ENCODE measurements at regions not wholly inside any gene's neighbourhood (a gene's known extent, or its start where the extent isn't known, plus 50 kb on each side); places are given as distances from the start of the nearest gene placed in this dataset.

DNA sequence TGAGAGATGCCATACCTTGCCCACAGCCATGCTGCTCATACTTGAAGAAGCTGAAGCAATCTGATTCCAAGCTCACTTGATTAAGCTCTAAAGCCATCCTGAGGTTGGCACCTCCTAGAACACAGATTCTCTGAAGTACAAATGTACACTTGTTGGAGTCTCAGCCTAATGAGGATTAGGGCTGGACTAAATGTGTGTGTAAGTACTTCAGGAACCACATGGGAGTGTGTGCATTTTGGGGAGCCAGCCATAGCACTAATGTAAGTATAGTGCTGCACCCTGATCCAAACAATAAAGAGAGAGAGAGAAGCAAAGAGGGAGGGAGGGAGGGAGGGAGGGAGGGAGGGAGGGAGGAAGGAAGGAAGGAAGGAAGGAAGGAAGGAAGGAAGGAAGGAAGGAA lies 458.6 kb downstream of the MAFB start:
- DNase-seq (no peak), ATAC-seq (no peak)

DNA sequence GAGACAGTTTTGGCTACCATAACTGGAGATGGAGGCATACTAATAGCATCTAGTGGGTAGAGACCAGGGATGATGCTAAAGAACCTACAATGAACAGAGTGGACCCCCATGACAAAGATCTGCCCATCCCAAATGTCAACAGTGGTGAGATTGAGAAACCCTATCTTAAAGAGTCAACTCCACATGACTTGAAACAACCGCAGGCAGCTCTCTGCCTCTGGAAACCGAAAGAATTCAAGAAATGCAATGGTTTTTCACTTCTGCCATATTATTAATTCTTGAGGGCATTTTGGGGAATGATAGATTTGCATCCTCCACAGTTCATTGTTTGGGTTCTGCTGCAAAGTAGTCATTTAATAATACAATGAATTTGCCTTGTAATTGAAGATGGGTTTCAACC lies 463.4 kb downstream of the MAFB start:
- no peak for ATAC-seq
- no peak for DNase-seq

- ATAC-seq, result no peak
- no peak for DNase-seq
Measured at GRCh38 chr20:40223810-40224209, 465.2 kb downstream of the MAFB start.

DNA sequence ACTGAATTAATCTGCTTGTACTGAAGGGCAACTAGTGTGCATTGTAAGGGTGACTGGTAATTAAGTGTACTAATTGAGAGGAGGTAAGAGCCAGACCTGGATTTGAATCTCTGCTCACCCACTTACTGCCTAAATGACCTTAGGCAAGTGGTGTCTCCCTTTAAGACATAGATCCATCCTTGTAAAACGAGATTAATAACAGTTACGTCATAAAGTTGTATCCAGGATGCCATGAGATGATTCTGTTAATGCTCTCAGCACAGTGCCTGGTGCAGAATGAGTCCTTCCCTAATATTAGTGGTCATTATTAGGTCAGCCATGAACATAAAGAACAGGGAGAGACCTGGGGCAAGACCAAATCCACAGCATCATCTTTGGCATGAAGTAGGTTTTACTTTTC lies 470.1 kb downstream of the MAFB start:
- no peak for ATAC-seq
- DNase-seq, result no peak

DNA sequence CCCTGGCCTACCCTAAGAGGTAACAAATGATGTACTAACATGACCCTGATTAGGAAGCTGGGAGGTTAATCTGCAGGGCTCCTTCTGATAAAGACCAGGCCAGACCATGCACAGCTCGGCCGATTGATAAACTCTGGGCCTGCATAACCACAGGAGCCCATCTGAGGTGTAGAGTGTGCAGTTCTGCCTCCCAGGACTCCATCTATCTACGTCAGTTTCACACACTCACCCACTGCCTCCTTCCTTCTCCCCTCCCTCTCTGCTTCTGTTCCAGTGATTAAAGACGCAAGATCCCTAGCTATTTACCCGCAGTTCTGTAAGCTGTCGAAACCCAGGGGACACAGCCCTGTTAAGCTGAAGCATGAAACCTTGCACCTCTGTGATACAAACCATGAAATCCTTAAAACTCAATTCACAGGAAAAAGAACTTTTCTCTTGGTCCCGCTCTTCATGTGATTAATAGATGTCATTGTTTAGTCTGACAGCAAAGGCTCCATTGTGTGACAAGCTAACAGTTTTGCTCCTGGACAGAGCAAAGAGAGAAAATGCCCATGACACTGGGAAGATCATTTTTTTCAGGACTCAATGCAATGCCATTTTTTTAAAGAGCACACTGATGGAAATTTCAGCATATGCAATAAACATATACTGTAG lies 470.6 kb downstream of the MAFB start:
- no peak for ATAC-seq
- no peak for DNase-seq

- DNase-seq (no peak), ATAC-seq (no peak)
Measured at GRCh38 chr20:40207655-40208054, 481.4 kb downstream of the MAFB start.

DNA sequence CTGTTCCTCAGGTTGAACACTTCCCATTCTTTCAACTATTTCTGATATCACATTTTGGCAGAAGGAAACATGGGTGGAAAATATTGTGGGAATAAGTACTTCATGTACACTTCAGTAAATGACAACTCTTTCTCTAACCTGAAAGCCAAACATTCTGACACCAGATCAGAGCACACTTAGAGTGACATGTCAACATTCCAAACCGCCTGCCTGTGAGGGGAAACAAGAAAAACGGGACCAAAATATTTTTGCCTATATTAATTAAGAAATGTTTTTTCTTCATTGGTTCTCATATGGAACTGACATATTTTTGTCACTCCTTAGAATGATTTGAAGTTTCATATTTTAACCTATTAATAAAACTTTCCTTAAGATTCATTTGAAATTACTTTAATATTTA lies 483.1 kb downstream of the MAFB start:
- DNase-seq, result no peak
- ATAC-seq, result no peak

- no peak for ATAC-seq
- no peak for DNase-seq
Measured at GRCh38 chr20:40203032-40203431, 486.0 kb downstream of the MAFB start.

GRCh38 chr20:40197691-40198090 lies 491.3 kb downstream of the MAFB start:
- ATAC-seq, result no peak
- no peak for DNase-seq

- no peak for ATAC-seq
- DNase-seq, result no peak
Measured at GRCh38 chr20:40196846-40197436, 492.1 kb downstream of the MAFB start.

DNA sequence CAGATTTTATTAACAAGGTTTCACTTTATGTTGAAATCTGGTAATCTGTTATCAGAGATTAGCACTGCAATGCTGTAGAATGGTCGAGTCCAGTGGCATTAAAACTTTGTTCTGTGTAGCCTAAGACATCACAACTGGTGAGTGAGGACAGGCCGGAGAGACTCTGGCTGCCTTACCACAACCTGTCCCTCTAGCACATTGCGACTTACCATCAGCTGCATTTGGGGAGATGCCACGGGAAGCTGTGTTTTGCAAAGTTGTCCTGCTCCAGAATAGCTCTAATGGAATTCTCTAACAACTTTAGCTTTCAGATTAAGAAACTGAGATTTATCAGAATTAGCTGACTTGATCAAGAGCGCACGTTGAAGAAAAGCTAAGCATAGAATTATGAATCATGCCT lies 493.3 kb downstream of the MAFB start:
- ATAC-seq (no peak), DNase-seq (no peak)

GRCh38 chr20:40192529-40192928 lies 496.5 kb downstream of the MAFB start:
- DNase-seq (no peak), ATAC-seq (no peak)

DNA sequence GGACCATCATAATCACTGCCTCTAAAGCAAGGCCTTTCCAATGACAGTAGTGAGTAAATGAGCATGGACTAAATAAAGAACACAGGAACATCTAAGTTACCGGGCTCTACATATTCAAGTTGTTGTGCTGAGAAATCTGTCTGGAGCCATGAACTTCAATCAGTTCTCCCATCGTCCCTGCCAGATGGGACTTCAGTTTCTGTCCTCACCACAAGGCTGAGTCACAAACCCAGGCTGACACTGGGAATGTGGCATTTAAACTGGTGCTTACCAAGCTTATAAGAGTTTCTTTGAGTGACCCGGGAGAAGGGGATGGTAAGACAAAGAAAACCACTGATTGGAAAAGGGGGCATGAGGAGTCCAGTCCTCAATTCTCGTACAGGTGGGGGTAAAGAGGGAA lies 497.0 kb downstream of the MAFB start:
- ATAC-seq, result no peak

GRCh38 chr20:40191573-40191972 lies 497.5 kb downstream of the MAFB start:
- ATAC-seq (no peak), DNase-seq (no peak)

More for the DNA sequence above, 497.0 kb downstream of the MAFB start:
- no peak for DNase-seq

- ATAC-seq, result no peak
- no peak for DNase-seq
Measured at GRCh38 chr20:40189621-40190020, 499.4 kb downstream of the MAFB start.

DNA sequence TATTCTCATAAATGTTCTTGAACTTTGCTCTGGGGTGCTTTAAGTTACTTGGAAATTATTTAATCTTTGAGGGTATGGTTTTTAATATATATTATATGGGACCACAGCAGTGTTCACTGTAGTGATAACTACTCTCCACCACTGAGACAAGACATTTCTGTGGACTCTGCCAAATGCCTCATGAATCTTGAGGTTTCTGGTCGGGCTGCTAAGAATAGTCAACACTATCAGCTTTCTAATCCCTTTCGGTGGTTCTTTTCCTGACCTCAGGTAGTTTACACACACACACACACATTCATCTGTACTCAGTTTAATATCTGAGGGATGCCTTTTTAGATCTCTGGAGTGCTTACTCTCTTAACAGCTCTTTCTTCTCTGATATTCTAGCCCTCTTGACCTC lies 500.7 kb downstream of the MAFB start:
- DNase-seq (no peak), ATAC-seq (no peak)

- no peak for ATAC-seq
- no peak for DNase-seq
Measured at GRCh38 chr20:40186826-40187225, 502.2 kb downstream of the MAFB start.

- DNase-seq (no peak), ATAC-seq (no peak)
Measured at GRCh38 chr20:40181676-40182075, 507.4 kb downstream of the MAFB start.

GRCh38 chr20:40176098-40176841 lies 512.8 kb downstream of the MAFB start:
- ATAC-seq (no peak), DNase-seq (no peak)

GRCh38 chr20:40175296-40175695 lies 513.7 kb downstream of the MAFB start:
- no peak for ATAC-seq
- no peak for DNase-seq

DNA sequence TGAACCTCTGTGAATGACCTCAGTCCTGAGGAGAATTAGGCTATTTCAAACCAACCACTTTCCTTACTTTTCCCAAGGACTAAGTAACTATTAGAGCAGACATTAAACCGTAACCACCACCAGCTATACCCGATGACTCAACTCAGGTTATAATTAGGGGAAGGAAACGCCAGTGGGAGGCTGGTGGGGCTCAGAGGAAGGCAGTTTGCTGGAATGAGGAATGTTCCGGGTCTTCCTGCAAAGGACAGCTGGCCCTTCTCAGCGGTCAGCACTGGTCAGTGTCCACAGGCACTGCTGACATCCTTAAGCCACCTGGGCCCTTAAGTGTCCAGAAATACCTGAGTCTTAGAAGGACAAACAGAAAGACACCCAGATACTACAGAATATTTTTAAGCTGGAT lies 515.2 kb downstream of the MAFB start:
- ATAC-seq (no peak), DNase-seq (no peak)

DNA sequence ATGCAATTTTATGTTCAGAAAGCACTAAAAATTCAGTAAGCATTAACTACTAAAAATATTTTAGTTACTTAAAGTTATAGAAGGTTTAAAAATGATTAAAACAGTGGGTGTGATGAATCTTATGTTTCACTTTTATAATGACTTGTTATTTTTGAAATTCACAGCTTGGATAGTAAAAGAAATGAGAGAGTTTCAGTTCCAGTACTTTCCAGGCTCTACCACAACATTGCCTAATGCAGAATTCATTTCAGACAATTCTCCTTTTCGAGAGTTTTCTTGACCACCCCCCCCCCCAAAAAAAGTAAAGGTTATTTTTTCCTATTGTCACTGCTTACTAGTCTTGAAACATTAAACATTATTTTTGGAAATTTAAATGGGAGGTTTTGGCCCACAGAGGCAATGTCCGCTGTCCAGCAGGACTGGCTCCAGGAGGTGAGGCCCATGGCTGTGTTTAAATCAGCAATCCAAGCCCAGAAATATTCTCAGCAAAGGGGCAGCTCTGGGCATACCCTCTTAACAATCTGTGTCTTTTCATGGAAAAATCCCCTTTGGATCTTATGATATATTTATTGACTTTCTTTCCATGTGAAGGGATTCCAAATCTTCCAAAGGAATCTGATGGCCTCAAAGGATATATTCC lies 519.9 kb downstream of the MAFB start:
- ATAC-seq (no peak), DNase-seq (no peak)

DNA sequence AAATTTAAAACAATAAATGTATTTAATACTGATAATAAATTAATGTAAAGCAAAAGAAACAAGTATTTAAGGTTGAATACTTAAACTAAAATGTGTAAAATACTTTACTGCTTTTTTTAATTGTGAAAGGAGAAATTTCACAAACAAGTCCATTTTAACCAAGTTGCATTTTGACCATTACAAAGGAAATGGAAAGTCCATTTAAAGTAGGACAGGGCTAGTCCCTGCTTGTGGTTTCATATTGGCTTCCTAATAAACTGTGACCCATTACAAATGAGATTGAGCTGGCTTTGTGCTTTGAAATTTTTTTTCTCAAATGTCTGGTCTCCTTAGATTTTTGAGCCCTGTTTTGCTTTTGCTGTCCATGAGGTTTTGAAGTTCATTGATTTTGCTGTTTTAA lies 527.6 kb downstream of the MAFB start:
- DNase-seq, result no peak
- ATAC-seq, result no peak
